HepG2 (cell line): ENCODE measurements at regions not wholly inside any gene's neighbourhood (a gene's known extent, or its start where the extent isn't known, plus 50 kb on each side); places are given as distances from the start of the nearest gene placed in this dataset.

Source experiments
- ATAC-seq: fragments of 200-7000 bp; cut with Tn5 transposase; 3 replicates; pipeline ENCODE4 v1.9.1; 2020; ENCODE audit warnings: mild to moderate bottlenecking, moderate library complexity
- BruUV-seq: library from RNA; stranded (reverse); fragments of 400-500 nt; replicated peaks from 2 replicates; lab custom pipeline; 2021; lab: Mats Ljungman, UMichigan
- CTCF ChIA-PET: fragments of 300-600 bp; formaldehyde crosslinking; extraction: SDS; loops from one replicate; lab custom pipeline; 2021; ENCODE audit warnings: low total read pairs, inconsistent platforms, low intra/inter-chr PET ratio; lab: Yijun Ruan, JAX
- POLR2A ChIA-PET: fragments of 350-600 bp; sonication (Branson Sonifier 250); formaldehyde crosslinking; loops from one replicate; lab custom pipeline; 2020; ENCODE audit warnings: antibody characterized with exemption, inconsistent platforms; lab: Yijun Ruan, JAX
- DNase-seq: peaks from one replicate; pipeline ENCODE4 v3.0.0-alpha.2; 2015; ENCODE audit warnings: low spot score
- FAIRE-seq: peaks from 3 replicates; lab custom pipeline; 2011; peaks lifted over from hg19 to GRCh38; lab: Jason Lieb, UNC
- H2AFZ ChIP-seq: one replicate; pipeline ENCODE4 v1.6.1; 2011; ENCODE audit warnings: low read length, inconsistent platforms
- H3K27ac ChIP-seq: fragments of 300-600 bp; 3 replicates; pipeline ENCODE4 v1.8.0; 2011; ENCODE audit warnings: mixed run types, mild to moderate bottlenecking, mixed read lengths, low read length, inconsistent platforms; ENCODE audit not compliant: insufficient read depth; ENCODE audit errors: extremely low read length
- H3K27me3 ChIP-seq, 2 experiments: fragments of 200-600 bp in 1 of 2; 2 replicates in 1 of 2; 3 replicates in 1 of 2; pipeline versions ENCODE4 v1.6.0 to v1.8.0; 2011; ENCODE audit warnings: low read length in 2 of 2, mild to moderate bottlenecking in 2 of 2, moderate library complexity in 2 of 2, inconsistent platforms in 1 of 2; ENCODE audit not compliant: insufficient read depth in 2 of 2, control insufficient read depth in 1 of 2
- H3K36me3 ChIP-seq, 2 experiments: fragments of 200-600 bp in 1 of 2; replicated peaks in 1 of 2; 2 replicates in 1 of 2; 3 replicates in 1 of 2; pipeline versions ENCODE4 v1.5.1 to v1.8.0; 2011; ENCODE audit warnings: low read length in 2 of 2, inconsistent platforms in 1 of 2; ENCODE audit not compliant: insufficient read depth in 2 of 2, control insufficient read depth in 1 of 2
- H3K4me1 ChIP-seq: 2 replicates; pipeline ENCODE4 v1.5.1; 2012; ENCODE audit warnings: low read length, inconsistent platforms; ENCODE audit not compliant: insufficient read depth
- H3K4me2 ChIP-seq: 2 replicates; pipeline ENCODE4 v1.6.0; 2011; ENCODE audit warnings: low read depth, low read length, inconsistent platforms
- H3K4me3 ChIP-seq, 3 experiments: fragments of 200-600 bp in 1 of 3; sonication (generic), shearing (Covaris generic) in 1 of 3; replicated peaks in 1 of 3; 2 replicates each; pipeline ENCODE4 v1.5.1; 2011 to 2016; ENCODE audit warnings: low read length in 3 of 3, inconsistent platforms in 2 of 3, low read depth in 2 of 3, mild to moderate bottlenecking in 2 of 3, control low read depth in 1 of 3, mixed read lengths in 1 of 3; ENCODE audit not compliant: insufficient read depth in 1 of 3
- H3K79me2 ChIP-seq: one replicate; pipeline ENCODE4 v1.6.1; 2011; ENCODE audit warnings: low read length, inconsistent platforms; ENCODE audit not compliant: insufficient read depth
- H3K9ac ChIP-seq: 2 replicates; pipeline ENCODE4 v1.6.0; 2011; ENCODE audit warnings: mild to moderate bottlenecking, low read depth, low read length, inconsistent platforms; ENCODE audit not compliant: insufficient read depth
- H3K9me3 ChIP-seq: 2 replicates; pipeline ENCODE4 v1.5.1; 2012; ENCODE audit warnings: mild to moderate bottlenecking, low read length
- H4K20me1 ChIP-seq: 2 replicates; pipeline ENCODE4 v1.6.0; 2011; ENCODE audit warnings: inconsistent platforms, mild to moderate bottlenecking, low read length, moderate library complexity; ENCODE audit not compliant: insufficient read depth
- CBX1 ChIP-seq: IDR thresholded peaks from one replicate; pipeline ENCODE4 v1.6.1; 2016; ENCODE audit warnings: antibody characterized with exemption, low read depth
- MAFG ChIP-seq: sonication (generic); formaldehyde crosslinking; IDR thresholded peaks from 2 replicates; pipeline ENCODE4 v1.5.1; 2020; ENCODE audit warnings: mild to moderate bottlenecking, missing genetic modification reagents
- MED8 ChIP-seq: sonication (generic); formaldehyde crosslinking; IDR thresholded peaks from 2 replicates; pipeline ENCODE4 v1.8.1; 2023; ENCODE audit warnings: mild to moderate bottlenecking, missing genetic modification reagents; ENCODE audit not compliant: insufficient replicate concordance
- MIER2 ChIP-seq: IDR thresholded peaks from 2 replicates; pipeline ENCODE4 v1.6.1; 2016; ENCODE audit warnings: missing biosample characterization, missing genetic modification reagents
- NPAS2 ChIP-seq: sonication (generic); formaldehyde crosslinking; IDR thresholded peaks from 2 replicates; pipeline ENCODE4 v1.8.0; 2022; ENCODE audit warnings: mild to moderate bottlenecking, missing genetic modification reagents, borderline replicate concordance
- NR2F6 ChIP-seq, 2 experiments: IDR thresholded peaks; 2 replicates each; pipeline ENCODE4 v1.6.1; 2016; ENCODE audit warnings: antibody characterized with exemption in 1 of 2, mild to moderate bottlenecking in 1 of 2
- SP5 ChIP-seq: IDR thresholded peaks from 2 replicates; pipeline ENCODE4 v1.6.1; 2016; ENCODE audit warnings: low read depth, borderline replicate concordance
- ZNF12 ChIP-seq: sonication (generic); formaldehyde crosslinking; IDR thresholded peaks from 2 replicates; pipeline ENCODE4 v1.5.0; 2020; ENCODE audit warnings: missing genetic modification reagents
- ZNF562 ChIP-seq: sonication (generic); formaldehyde crosslinking; IDR thresholded peaks from 2 replicates; pipeline ENCODE4 v1.8.0; 2022; ENCODE audit warnings: missing genetic modification reagents, borderline replicate concordance
- ZNF652 ChIP-seq: IDR thresholded peaks from 2 replicates; pipeline ENCODE4 v1.6.1; 2016; ENCODE audit warnings: low read depth, borderline replicate concordance
- WGBS: methylation state at CpG from one replicate; pipeline ENCODE4 v1.1.6; 2017; ENCODE audit warnings: low lambda C conversion rate; 5-methylcytosine and 5-hydroxymethylcytosine counted together
- in situ Hi-C: cut with HindIII; loops from 2 replicates; pipeline ENCODE4 v1.10.0; 2017; ENCODE audit warnings: low pct_unique_long_range_greater_than_20kb; ENCODE audit not compliant: extremely low pct_ligation_motif_present
- intact Hi-C: fragments of 100-400 bp; cut with micrococcal nuclease; formaldehyde crosslinking; loops from one replicate; pipeline ENCODE4 v1.10.0; 2022; ENCODE audit not compliant: unreplicated experiment
- TF ChIP-seq, protein P1 (sequence below): sonication (generic); formaldehyde crosslinking; IDR thresholded peaks from 2 replicates; pipeline ENCODE4 v1.8.0; 2022; ENCODE audit warnings: mild to moderate bottlenecking, missing genetic modification reagents, moderate library complexity
- TF ChIP-seq, protein P2 (sequence below): sonication (generic); formaldehyde crosslinking; IDR thresholded peaks from 2 replicates; pipeline ENCODE4 v1.5.0; 2020; ENCODE audit warnings: mild to moderate bottlenecking, missing genetic modification reagents
- TF ChIP-seq, protein P3 (sequence below): sonication (generic); formaldehyde crosslinking; IDR thresholded peaks from 2 replicates; pipeline ENCODE4 v1.5.0; 2020; ENCODE audit warnings: mild to moderate bottlenecking, low read depth, missing genetic modification reagents, borderline replicate concordance
- TF ChIP-seq, protein P4 (sequence below): sonication (generic); formaldehyde crosslinking; conservative IDR thresholded peaks from 2 replicates; pipeline ENCODE4 v1.8.1; 2023; ENCODE audit warnings: missing genetic modification reagents
- TF ChIP-seq, protein P5 (sequence below): sonication (generic); formaldehyde crosslinking; IDR thresholded peaks from 2 replicates; pipeline ENCODE4 v1.8.1; 2023; ENCODE audit warnings: mild to moderate bottlenecking, missing genetic modification reagents
- TF ChIP-seq, protein P6 (sequence below), 2 experiments: sonication (generic) in 1 of 2; formaldehyde crosslinking in 1 of 2; IDR thresholded peaks; 2 replicates each; pipeline versions ENCODE4 v1.5.1 to v1.6.1; 2011 to 2020; ENCODE audit warnings: borderline replicate concordance in 1 of 2, low read depth in 1 of 2, low read length in 1 of 2, mild to moderate bottlenecking in 1 of 2, missing genetic modification reagents in 1 of 2, moderate library complexity in 1 of 2

DNA sequence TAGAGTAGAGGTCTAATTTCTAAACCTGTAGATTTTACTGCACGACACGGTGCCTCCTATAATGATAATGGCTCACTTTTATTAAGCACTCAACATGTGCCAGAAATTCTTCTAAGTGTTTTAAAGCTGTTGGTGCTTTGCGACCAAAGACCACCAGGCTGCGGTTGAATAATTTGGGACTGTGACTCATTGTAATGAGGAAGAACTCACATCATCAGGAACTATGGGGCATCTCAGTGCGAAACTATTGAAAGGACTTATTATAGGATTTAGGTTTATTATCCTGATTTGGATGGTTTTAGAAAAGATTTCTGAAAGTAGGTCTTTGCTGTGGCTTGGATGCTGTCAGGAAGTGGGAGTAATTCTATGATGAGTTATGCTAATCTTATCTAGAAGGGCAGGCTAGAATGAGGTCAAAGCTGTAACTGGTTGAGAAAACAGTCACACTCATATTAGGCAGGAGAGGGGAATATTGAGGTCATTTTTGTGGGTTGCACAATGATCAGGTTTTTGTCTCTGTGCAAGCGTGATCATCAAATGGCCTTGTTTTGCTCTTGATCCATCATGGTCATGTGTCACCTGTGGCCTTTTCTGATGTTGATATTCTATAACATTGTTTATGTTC, 266.8 kb downstream of the PCDH20 start:
- CTCF ChIA-PET = no interaction called here
- no peak for TF ChIP-seq NPAS2 (CRISPR knock-in tag)
- TF ChIP-seq NR2F6 (IDR thresholded peaks at IDR 0.05) = no peak
- TF ChIP-seq NR2F6 (CRISPR knock-in tag; IDR thresholded peaks at IDR 0.05) = no peak
- no peak for TF ChIP-seq ZNF12
- TF ChIP-seq, protein P1, sequence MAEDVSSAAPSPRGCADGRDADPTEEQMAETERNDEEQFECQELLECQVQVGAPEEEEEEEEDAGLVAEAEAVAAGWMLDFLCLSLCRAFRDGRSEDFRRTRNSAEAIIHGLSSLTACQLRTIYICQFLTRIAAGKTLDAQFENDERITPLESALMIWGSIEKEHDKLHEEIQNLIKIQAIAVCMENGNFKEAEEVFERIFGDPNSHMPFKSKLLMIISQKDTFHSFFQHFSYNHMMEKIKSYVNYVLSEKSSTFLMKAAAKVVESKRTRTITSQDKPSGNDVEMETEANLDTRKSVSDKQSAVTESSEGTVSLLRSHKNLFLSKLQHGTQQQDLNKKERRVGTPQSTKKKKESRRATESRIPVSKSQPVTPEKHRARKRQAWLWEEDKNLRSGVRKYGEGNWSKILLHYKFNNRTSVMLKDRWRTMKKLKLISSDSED (CRISPR knock-in tag) = no peak
- TF ChIP-seq, protein P2, sequence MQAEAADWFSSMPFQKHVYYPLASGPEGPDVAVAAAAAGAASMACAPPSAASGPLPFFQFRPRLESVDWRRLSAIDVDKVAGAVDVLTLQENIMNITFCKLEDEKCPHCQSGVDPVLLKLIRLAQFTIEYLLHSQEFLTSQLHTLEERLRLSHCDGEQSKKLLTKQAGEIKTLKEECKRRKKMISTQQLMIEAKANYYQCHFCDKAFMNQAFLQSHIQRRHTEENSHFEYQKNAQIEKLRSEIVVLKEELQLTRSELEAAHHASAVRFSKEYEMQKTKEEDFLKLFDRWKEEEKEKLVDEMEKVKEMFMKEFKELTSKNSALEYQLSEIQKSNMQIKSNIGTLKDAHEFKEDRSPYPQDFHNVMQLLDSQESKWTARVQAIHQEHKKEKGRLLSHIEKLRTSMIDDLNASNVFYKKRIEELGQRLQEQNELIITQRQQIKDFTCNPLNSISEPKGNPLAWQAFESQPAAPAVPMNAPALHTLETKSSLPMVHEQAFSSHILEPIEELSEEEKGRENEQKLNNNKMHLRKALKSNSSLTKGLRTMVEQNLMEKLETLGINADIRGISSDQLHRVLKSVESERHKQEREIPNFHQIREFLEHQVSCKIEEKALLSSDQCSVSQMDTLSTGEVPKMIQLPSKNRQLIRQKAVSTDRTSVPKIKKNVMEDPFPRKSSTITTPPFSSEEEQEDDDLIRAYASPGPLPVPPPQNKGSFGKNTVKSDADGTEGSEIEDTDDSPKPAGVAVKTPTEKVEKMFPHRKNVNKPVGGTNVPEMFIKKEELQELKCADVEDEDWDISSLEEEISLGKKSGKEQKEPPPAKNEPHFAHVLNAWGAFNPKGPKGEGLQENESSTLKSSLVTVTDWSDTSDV (CRISPR knock-in tag) = no peak
- TF ChIP-seq, protein P3, sequence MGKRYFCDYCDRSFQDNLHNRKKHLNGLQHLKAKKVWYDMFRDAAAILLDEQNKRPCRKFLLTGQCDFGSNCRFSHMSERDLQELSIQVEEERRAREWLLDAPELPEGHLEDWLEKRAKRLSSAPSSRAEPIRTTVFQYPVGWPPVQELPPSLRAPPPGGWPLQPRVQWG = no peak
- TF ChIP-seq CBX1 = no peak
- TF ChIP-seq, protein P4, sequence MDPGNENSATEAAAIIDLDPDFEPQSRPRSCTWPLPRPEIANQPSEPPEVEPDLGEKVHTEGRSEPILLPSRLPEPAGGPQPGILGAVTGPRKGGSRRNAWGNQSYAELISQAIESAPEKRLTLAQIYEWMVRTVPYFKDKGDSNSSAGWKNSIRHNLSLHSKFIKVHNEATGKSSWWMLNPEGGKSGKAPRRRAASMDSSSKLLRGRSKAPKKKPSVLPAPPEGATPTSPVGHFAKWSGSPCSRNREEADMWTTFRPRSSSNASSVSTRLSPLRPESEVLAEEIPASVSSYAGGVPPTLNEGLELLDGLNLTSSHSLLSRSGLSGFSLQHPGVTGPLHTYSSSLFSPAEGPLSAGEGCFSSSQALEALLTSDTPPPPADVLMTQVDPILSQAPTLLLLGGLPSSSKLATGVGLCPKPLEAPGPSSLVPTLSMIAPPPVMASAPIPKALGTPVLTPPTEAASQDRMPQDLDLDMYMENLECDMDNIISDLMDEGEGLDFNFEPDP = no peak
- TF ChIP-seq, protein P5, sequence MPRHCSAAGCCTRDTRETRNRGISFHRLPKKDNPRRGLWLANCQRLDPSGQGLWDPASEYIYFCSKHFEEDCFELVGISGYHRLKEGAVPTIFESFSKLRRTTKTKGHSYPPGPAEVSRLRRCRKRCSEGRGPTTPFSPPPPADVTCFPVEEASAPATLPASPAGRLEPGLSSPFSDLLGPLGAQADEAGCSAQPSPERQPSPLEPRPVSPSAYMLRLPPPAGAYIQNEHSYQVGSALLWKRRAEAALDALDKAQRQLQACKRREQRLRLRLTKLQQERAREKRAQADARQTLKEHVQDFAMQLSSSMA (CRISPR knock-in tag) = no peak
- no peak for TF ChIP-seq MED8 (CRISPR knock-in tag)
- TF ChIP-seq MAFG (CRISPR knock-in tag) = no peak
- TF ChIP-seq ZNF652 (CRISPR knock-in tag) = no peak
- TF ChIP-seq, protein P6, sequence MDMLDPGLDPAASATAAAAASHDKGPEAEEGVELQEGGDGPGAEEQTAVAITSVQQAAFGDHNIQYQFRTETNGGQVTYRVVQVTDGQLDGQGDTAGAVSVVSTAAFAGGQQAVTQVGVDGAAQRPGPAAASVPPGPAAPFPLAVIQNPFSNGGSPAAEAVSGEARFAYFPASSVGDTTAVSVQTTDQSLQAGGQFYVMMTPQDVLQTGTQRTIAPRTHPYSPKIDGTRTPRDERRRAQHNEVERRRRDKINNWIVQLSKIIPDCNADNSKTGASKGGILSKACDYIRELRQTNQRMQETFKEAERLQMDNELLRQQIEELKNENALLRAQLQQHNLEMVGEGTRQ (IDR thresholded peaks at IDR 0.05; ENCODE audit: low read depth, low read length) = no peak
- TF ChIP-seq, protein P6 (CRISPR knock-in tag; IDR thresholded peaks at IDR 0.05; ENCODE audit: borderline replicate concordance) = no peak
- TF ChIP-seq SP5 (CRISPR knock-in tag) = no peak
- no peak for TF ChIP-seq MIER2 (CRISPR knock-in tag)
- TF ChIP-seq ZNF562 (CRISPR knock-in tag) = no peak

More for the DNA sequence above, 266.8 kb downstream of the PCDH20 start:
- Histone ChIP-seq H3K4me2 (no peak overlapping the region), H3K9me3 (no peaks in the 10 kb centered on the region), H3K9ac (no peak overlapping the region), H3K4me3 (no peak overlapping the region), H3K4me1 (no peaks in the 10 kb centered on the region), H3K36me3 (no peaks in the 10 kb centered on the region), H3K27me3 (no peaks in the 10 kb centered on the region), H3K79me2 (no peaks in the 10 kb centered on the region), H4K20me1 (no peaks in the 10 kb centered on the region), H2AFZ (no peak overlapping the region), H3K27ac (no peak overlapping the region)
- WGBS = 14% methylated on average over 6 of the region's 6 CpGs
- POLR2A ChIA-PET = no interaction called here
- FAIRE-seq = no peak
- no peak for DNase-seq
- intact Hi-C loops = no loop called here
- no TSS peak for BruUV-seq
- ATAC-seq = no peak
- in situ Hi-C loops = no loop called here
